Peyer's patch (tissue), 4 donors: ENCODE measurements at regions not wholly inside any gene's neighbourhood (a gene's known extent, or its start where the extent isn't known, plus 50 kb on each side); places are given as distances from the start of the nearest gene placed in this dataset.

Experiments used
- DNase-seq, 3 donors: peaks; one replicate each; pipeline ENCODE4 v3.0.0-alpha.2; 2017 to 2019
- H3K27ac ChIP-seq, 4 donors: fragments of 200-600 bp; sonication (generic); one replicate each; pipeline ENCODE4 v1.5.1; 2016 to 2019
- H3K27me3 ChIP-seq, 2 donors: fragments of 200-600 bp; sonication (generic); one replicate each; pipeline ENCODE4 v1.5.1; 2019
- H3K36me3 ChIP-seq, 3 donors: fragments of 200-600 bp; sonication (generic); one replicate each; pipeline ENCODE4 v1.5.1; 2016 to 2019
- H3K4me1 ChIP-seq, 4 donors: fragments of 200-600 bp; sonication (generic); one replicate each; pipeline ENCODE4 v1.5.1; 2016 to 2019
- H3K4me3 ChIP-seq, 4 donors: fragments of 200-600 bp; sonication (generic); 1 replicate in 3 of 4; 2 replicates in 1 of 4; pipeline ENCODE4 v1.5.1; 2016 to 2019; ENCODE audit warnings: mild to moderate bottlenecking in 1 of 4
- H3K9me3 ChIP-seq, 4 donors: fragments of 200-600 bp; sonication (generic); one replicate each; pipeline ENCODE4 v1.5.1; 2016 to 2019; ENCODE audit warnings: mild to moderate bottlenecking in 1 of 4
- POLR2A ChIP-seq, 2 donors: fragments of 450-650 bp; IDR thresholded peaks; one replicate each; pipeline ENCODE4 v1.5.1; 2017; ENCODE audit warnings: antibody characterized with exemption in 2 of 2, mild to moderate bottlenecking in 2 of 2, moderate library complexity in 2 of 2
- TF ChIP-seq, protein P1 (sequence below), 6 experiments: fragments of 450-650 bp in 4 of 6; fragments of 200-600 bp in 2 of 6; sonication (generic) in 1 of 6; IDR thresholded peaks; one replicate each; pipeline ENCODE4 v1.5.1; 2017 to 2019; ENCODE audit warnings: antibody characterized with exemption in 6 of 6, mild to moderate bottlenecking in 3 of 6, moderate library complexity in 1 of 6

DNA sequence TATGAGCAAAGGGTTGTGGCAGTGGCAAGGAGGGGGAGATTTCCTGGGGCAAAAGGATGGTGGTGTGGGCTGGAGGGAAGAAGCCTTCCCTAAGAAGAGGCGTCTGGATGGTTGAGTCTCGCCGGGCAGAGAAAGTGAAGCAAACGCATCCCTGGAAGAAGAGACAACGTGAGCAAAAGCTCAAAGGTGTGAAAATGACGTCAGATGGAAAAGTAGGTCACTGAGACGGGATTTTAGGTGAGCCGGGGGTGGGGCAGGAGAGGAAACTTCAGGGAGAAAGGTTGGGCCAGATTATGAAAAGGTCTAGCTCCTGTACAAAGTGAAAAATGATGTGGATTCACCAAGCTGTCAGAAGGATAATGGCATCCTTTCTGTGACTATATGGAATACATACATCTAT lies 95.3 kb upstream of the KCNE2 start:
- TF ChIP-seq, protein P1, sequence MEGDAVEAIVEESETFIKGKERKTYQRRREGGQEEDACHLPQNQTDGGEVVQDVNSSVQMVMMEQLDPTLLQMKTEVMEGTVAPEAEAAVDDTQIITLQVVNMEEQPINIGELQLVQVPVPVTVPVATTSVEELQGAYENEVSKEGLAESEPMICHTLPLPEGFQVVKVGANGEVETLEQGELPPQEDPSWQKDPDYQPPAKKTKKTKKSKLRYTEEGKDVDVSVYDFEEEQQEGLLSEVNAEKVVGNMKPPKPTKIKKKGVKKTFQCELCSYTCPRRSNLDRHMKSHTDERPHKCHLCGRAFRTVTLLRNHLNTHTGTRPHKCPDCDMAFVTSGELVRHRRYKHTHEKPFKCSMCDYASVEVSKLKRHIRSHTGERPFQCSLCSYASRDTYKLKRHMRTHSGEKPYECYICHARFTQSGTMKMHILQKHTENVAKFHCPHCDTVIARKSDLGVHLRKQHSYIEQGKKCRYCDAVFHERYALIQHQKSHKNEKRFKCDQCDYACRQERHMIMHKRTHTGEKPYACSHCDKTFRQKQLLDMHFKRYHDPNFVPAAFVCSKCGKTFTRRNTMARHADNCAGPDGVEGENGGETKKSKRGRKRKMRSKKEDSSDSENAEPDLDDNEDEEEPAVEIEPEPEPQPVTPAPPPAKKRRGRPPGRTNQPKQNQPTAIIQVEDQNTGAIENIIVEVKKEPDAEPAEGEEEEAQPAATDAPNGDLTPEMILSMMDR (IDR thresholded peaks at IDR 0.05), result no peak
- TF ChIP-seq POLR2A (IDR thresholded peaks at IDR 0.05), result no peak
- Histone ChIP-seq H3K4me3 (no peak overlapping the region), H3K36me3 (no peaks in the 10 kb centered on the region), H3K9me3 (no peaks in the 10 kb centered on the region), H3K4me1 (no peaks in the 10 kb centered on the region), H3K27ac (no peak overlapping the region), H3K27me3 (no peaks in the 10 kb centered on the region)
- no peak for DNase-seq

DNA sequence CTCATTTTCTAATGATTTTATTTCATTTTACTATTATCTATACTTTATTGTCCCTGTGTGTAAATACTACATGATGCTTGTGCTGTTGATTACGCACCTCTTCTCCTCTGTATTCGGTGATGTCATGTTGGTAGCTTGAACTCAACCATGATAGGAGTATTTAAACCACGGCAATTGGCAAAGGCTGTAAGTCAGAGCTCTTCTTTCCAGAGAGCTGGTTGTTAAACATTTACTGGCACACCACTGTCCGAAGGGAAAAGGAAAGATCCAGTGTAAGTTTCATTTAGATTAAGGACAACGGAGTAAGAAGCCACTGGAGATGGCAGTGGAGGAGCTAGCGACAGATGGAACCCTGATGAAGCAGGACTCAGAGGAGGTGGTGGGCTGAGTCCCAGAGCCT lies 93.4 kb upstream of the KCNE2 start:
- no peaks in the 10 kb centered on the region for H3K9me3 ChIP-seq
- H3K4me3 ChIP-seq, result no peak overlapping the region
- H3K27me3 ChIP-seq, result no peaks in the 10 kb centered on the region
- H3K4me1 ChIP-seq, result no peaks in the 10 kb centered on the region
- no peak for DNase-seq
- TF ChIP-seq POLR2A (IDR thresholded peaks at IDR 0.05), result no peak
- TF ChIP-seq, protein P1 (IDR thresholded peaks at IDR 0.05), result no peak
- H3K36me3 ChIP-seq, result no peaks in the 10 kb centered on the region
- no peak overlapping the region for H3K27ac ChIP-seq

DNA sequence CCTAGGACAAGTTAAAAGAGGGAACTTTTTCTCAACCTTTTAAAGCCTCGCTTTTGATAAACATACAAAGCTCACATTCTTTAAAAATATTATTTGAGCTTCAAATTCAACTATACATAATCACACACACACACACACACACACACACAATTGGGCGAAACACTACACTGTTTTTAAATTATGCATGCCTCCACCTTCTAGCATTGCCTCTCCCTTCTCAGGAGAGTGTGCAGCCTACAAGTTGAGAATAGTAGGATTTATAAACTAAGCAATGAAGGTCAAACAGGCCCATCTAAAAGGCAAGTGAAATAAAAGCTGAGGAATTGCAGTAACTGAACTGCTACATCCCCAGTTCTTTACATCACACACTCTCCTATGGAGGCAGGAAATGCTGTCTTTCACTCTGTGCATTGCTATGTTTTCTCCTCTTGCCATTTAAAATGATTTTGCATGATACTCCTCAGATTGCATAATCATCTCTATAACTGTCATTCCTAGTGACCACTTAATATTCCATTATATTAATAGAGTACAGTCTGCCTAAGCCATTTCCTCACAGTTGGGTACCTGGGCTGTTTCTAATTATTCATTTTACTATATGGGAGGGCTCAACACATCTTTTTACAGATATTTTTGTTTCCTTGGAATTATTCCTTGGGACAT lies 92.5 kb upstream of the KCNE2 start:
- Histone ChIP-seq H3K4me3 (no peak overlapping the region), H3K27me3 (no peaks in the 10 kb centered on the region), H3K9me3 (no peaks in the 10 kb centered on the region), H3K36me3 (no peaks in the 10 kb centered on the region), H3K4me1 (no peaks in the 10 kb centered on the region), H3K27ac (no peak overlapping the region)
- DNase-seq, result no peak
- TF ChIP-seq, protein P1 (IDR thresholded peaks at IDR 0.05), result no peak
- TF ChIP-seq POLR2A (IDR thresholded peaks at IDR 0.05), result no peak

DNA sequence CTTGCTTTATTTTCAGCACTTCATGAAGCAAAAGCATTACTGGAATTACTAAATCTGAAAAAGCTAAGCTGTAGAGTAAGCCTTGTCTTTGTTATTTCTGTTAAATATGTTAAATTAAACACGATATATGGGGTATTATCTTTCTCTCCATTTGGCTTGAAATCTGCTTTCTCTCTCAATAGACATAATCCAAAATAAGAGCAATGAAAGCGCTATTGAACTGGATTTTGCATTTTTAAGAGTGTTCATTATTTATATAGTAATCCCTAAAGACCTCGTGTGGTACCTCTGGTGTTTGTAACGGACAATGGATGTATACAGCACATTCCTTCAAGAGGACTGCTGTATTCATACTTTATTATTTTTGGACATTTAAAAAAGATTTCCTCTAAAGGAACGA lies 91.5 kb upstream of the KCNE2 start:
- no peak for DNase-seq
- no peaks in the 10 kb centered on the region for H3K9me3 ChIP-seq
- no peaks in the 10 kb centered on the region for H3K27me3 ChIP-seq
- H3K36me3 ChIP-seq, result no peaks in the 10 kb centered on the region
- no peak overlapping the region for H3K27ac ChIP-seq
- TF ChIP-seq POLR2A (IDR thresholded peaks at IDR 0.05), result no peak
- TF ChIP-seq, protein P1 (IDR thresholded peaks at IDR 0.05), result no peak
- no peaks in the 10 kb centered on the region for H3K4me1 ChIP-seq
- H3K4me3 ChIP-seq, result no peak overlapping the region

DNA sequence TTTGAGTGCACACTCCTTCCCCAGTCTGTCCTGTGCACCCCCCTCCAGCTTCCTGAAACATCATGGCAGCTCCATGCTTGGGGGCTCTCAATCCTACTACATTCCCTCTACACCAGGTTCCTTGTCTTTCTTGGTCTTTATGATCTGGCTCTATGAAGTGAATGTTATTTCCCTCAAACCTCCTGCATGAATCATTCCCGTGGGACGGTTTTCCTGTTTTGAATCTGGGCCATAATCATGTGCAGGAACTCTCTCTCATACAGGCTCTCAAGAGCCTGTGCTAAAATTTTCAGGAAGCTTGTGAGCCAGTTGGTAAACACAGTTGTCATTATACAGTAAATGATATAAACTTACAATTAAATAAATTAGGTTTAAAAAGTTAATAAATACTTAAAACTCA lies 89.8 kb upstream of the KCNE2 start:
- H3K4me3 ChIP-seq, result no peak overlapping the region
- no peaks in the 10 kb centered on the region for H3K36me3 ChIP-seq
- TF ChIP-seq, protein P1 (IDR thresholded peaks at IDR 0.05), result no peak
- TF ChIP-seq POLR2A (IDR thresholded peaks at IDR 0.05), result no peak
- no peak overlapping the region for H3K27ac ChIP-seq
- no peaks in the 10 kb centered on the region for H3K27me3 ChIP-seq
- DNase-seq, result no peak
- H3K4me1 ChIP-seq, result no peaks in the 10 kb centered on the region
- H3K9me3 ChIP-seq, result no peaks in the 10 kb centered on the region
